Natural killer cell (primary cell): ENCODE measurements at regions not wholly inside any gene's neighbourhood (a gene's known extent, or its start where the extent isn't known, plus 50 kb on each side); places are given as distances from the start of the nearest gene placed in this dataset.

Experiments
- ATAC-seq, 3 donors: fragments of 150-1000 bp in 2 of 3; fragments of 200-7000 bp in 1 of 3; cut with Tn5 transposase; 1 replicate in 1 of 3; 2 replicates in 2 of 3; pipeline ENCODE4 v1.10.0; 2021; ENCODE audit warnings: mild to moderate bottlenecking in 2 of 3, moderate library complexity in 2 of 3
- DNase-seq, 2 donors: peaks; one replicate each; pipeline versions ENCODE4 v3.0.0 to v3.0.0-alpha.2; 2013 to 2021; ENCODE audit warnings: mixed read lengths in 1 of 2
- H3K27ac ChIP-seq: one replicate; pipeline ENCODE4 v1.5.1; 2013; ENCODE audit warnings: mild to moderate bottlenecking, low read length
- H3K27me3 ChIP-seq: one replicate; pipeline ENCODE4 v1.6.1; 2013; ENCODE audit warnings: low read length; ENCODE audit not compliant: control insufficient read depth, insufficient read depth
- H3K36me3 ChIP-seq: one replicate; pipeline ENCODE4 v1.6.1; 2013; ENCODE audit warnings: low read length; ENCODE audit not compliant: control insufficient read depth, insufficient read depth
- H3K4me1 ChIP-seq: one replicate; pipeline ENCODE4 v1.6.1; 2013; ENCODE audit warnings: low read length; ENCODE audit not compliant: control insufficient read depth, insufficient read depth
- H3K4me3 ChIP-seq: one replicate; pipeline ENCODE4 v1.5.1; 2013; ENCODE audit warnings: low read length
- H3K9me3 ChIP-seq: one replicate; pipeline ENCODE4 v1.6.1; 2013; ENCODE audit warnings: low read length; ENCODE audit not compliant: control insufficient read depth, insufficient read depth
- H3K27ac Mint-ChIP-seq, 2 donors: one replicate each; pipeline ENCODE4 v1.8.0; 2022; ENCODE audit warnings: mild to moderate bottlenecking in 2 of 2, mixed read lengths in 2 of 2, moderate library complexity in 1 of 2
- H3K27me3 Mint-ChIP-seq, 2 donors: one replicate each; pipeline ENCODE4 v1.8.0; 2022; ENCODE audit warnings: low read depth in 2 of 2, mixed read lengths in 2 of 2
- H3K36me3 Mint-ChIP-seq: one replicate; pipeline ENCODE4 v1.8.0; 2022; ENCODE audit warnings: mixed read lengths
- H3K4me1 Mint-ChIP-seq, 2 donors: one replicate each; pipeline ENCODE4 v1.8.0; 2022; ENCODE audit warnings: mixed read lengths in 2 of 2
- H3K4me3 Mint-ChIP-seq: one replicate; pipeline ENCODE4 v1.8.0; 2022; ENCODE audit warnings: mild to moderate bottlenecking, moderate library complexity, mixed read lengths
- H3K9me3 Mint-ChIP-seq, 2 donors: one replicate each; pipeline ENCODE4 v1.8.0; 2022; ENCODE audit warnings: mixed read lengths in 2 of 2
- CTCF ChIP-seq: fragments of 200-600 bp; IDR thresholded peaks from one replicate; pipeline ENCODE4 v1.8.0; 2022; ENCODE audit warnings: antibody characterized with exemption
- WGBS: methylation state at CpG from one replicate; pipeline ENCODE4 v1.1.7; 2013; ENCODE audit warnings: missing lambda C conversion rate; ENCODE audit not compliant: insufficient coverage; 5-methylcytosine and 5-hydroxymethylcytosine counted together
- intact Hi-C: fragments of 100-400 bp; cut with micrococcal nuclease; formaldehyde crosslinking; loops from one replicate; pipeline ENCODE4 v1.14.2; 2022

- H3K27ac Mint-ChIP-seq, result no peak overlapping the region
- no peaks in the 10 kb centered on the region for H3K27me3 Mint-ChIP-seq
- H3K4me3 Mint-ChIP-seq, result no peak overlapping the region
- Histone ChIP-seq H3K27ac (no peak overlapping the region), H3K4me1 (no peaks in the 10 kb centered on the region), H3K36me3 (no peaks in the 10 kb centered on the region), H3K4me3 (no peak overlapping the region), H3K27me3 (no peaks in the 10 kb centered on the region), H3K9me3 (peaks cover 22% of the 10 kb centered on the region)
- TF ChIP-seq CTCF, result no peak
- no peaks in the 10 kb centered on the region for H3K4me1 Mint-ChIP-seq
- ATAC-seq (no peak), DNase-seq (no peak)
- intact Hi-C loops, result no loop called here
- peaks cover 9 to 23% of the 10 kb centered on the region in 2 donors for H3K9me3 Mint-ChIP-seq
- WGBS, result 94% methylated on average over 5 of the region's 5 CpGs
- no peaks in the 10 kb centered on the region for H3K36me3 Mint-ChIP-seq
Observed at GRCh38 chr11:97610854-97611253, 1221.0 kb downstream of the JRKL start.

- H3K9me3 ChIP-seq, result peaks cover 25% of the 10 kb centered on the region
- 88% methylated on average over 10 of the region's 10 CpGs for WGBS
- DNase-seq, result no peak
- H3K36me3 Mint-ChIP-seq, result no peaks in the 10 kb centered on the region
- H3K27ac Mint-ChIP-seq, result no peak overlapping the region
- H3K27me3 Mint-ChIP-seq, result no peaks in the 10 kb centered on the region
- H3K9me3 Mint-ChIP-seq, result peaks cover 9 to 23% of the 10 kb centered on the region in 2 donors
- H3K4me1 ChIP-seq, result no peaks in the 10 kb centered on the region
- no peaks in the 10 kb centered on the region for H3K36me3 ChIP-seq
- no peak for TF ChIP-seq CTCF
- H3K4me3 Mint-ChIP-seq, result no peak overlapping the region
- no peaks in the 10 kb centered on the region for H3K4me1 Mint-ChIP-seq
- no peaks in the 10 kb centered on the region for H3K27me3 ChIP-seq
- intact Hi-C loops, result no loop called here
- H3K4me3 ChIP-seq, result no peak overlapping the region
- ATAC-seq, result no peak
- no peak overlapping the region for H3K27ac ChIP-seq
Observed at GRCh38 chr11:97611345-97611744, 1221.5 kb downstream of the JRKL start.

GRCh38 chr11:97614606-97615005 is 1224.8 kb downstream of the JRKL start:
- Histone ChIP-seq H3K27ac (no peak overlapping the region), H3K4me3 (no peak overlapping the region), H3K27me3 (no peaks in the 10 kb centered on the region), H3K36me3 (no peaks in the 10 kb centered on the region), H3K9me3 (peaks cover 28% of the 10 kb centered on the region), H3K4me1 (no peaks in the 10 kb centered on the region)
- Mint-ChIP-seq H3K9me3 (peaks cover 17 to 29% of the 10 kb centered on the region in 2 donors), H3K4me1 (no peaks in the 10 kb centered on the region), H3K27ac (no peak overlapping the region), H3K4me3 (no peak overlapping the region), H3K27me3 (no peaks in the 10 kb centered on the region), H3K36me3 (no peaks in the 10 kb centered on the region)
- intact Hi-C loops, result no loop called here
- WGBS, result 75% methylated on average over 2 of the region's 3 CpGs
- ATAC-seq (no peak), DNase-seq (no peak)
- no peak for TF ChIP-seq CTCF

GRCh38 chr11:97615546-97615945 is 1225.7 kb downstream of the JRKL start:
- no peak for ATAC-seq
- 90% methylated on average over 4 of the region's 4 CpGs for WGBS

More at GRCh38 chr11:97615546-97615945, 1225.7 kb downstream of the JRKL start:
- no peak overlapping the region for H3K4me3 ChIP-seq
- Mint-ChIP-seq H3K36me3 (no peaks in the 10 kb centered on the region), H3K27me3 (no peaks in the 10 kb centered on the region), H3K4me3 (no peak overlapping the region), H3K9me3 (peaks cover 17 to 26% of the 10 kb centered on the region in 2 donors), H3K27ac (no peak overlapping the region), H3K4me1 (no peaks in the 10 kb centered on the region)
- H3K27ac ChIP-seq, result no peak overlapping the region
- peaks cover 20% of the 10 kb centered on the region for H3K9me3 ChIP-seq
- H3K36me3 ChIP-seq, result no peaks in the 10 kb centered on the region
- intact Hi-C loops, result no loop called here
- H3K4me1 ChIP-seq, result no peaks in the 10 kb centered on the region
- no peak for TF ChIP-seq CTCF
- no peak for DNase-seq
- H3K27me3 ChIP-seq, result no peaks in the 10 kb centered on the region
